GM19328 (cell line): ENCODE measurements at regions not wholly inside any gene's neighbourhood (a gene's known extent, or its start where the extent isn't known, plus 50 kb on each side); places are given as distances from the start of the nearest gene placed in this dataset.
"Not testable (repeated sequence)": the region's sequence is repeated elsewhere in the genome, so short reads cannot be mapped to it uniquely, and the experiment has no call there.

Source experiments
- ATAC-seq: cut with Tn5 transposase; IDR thresholded peaks from one replicate; pipeline ENCODE4 v1.9.1; 2021; ENCODE audit warnings: mild to moderate bottlenecking, moderate library complexity; ENCODE audit not compliant: unreplicated experiment

DNA sequence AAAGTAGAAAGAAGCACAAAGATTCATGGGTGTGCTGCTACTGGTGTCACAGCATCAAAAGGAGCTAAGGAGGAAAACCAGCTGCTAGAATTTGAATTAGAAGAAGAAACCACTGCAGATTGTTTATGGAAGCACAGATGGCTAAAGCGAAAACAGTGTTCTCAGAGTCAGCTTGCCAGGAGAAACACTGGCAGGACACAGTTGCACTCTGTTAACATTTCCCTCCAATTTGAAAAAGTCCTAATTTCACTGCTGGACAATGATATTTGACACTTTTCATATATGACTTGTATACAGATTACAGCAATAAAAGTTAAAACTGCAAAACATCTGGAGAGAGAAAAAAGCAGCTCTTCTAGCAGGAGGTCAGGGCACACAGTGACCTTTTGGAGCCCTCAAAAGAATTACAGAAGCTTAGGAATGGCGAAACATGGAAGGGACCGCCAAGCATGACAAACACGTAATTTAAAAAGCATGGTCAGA, 314.5 kb downstream of the COL12A1 start:
- no peak for ATAC-seq

DNA sequence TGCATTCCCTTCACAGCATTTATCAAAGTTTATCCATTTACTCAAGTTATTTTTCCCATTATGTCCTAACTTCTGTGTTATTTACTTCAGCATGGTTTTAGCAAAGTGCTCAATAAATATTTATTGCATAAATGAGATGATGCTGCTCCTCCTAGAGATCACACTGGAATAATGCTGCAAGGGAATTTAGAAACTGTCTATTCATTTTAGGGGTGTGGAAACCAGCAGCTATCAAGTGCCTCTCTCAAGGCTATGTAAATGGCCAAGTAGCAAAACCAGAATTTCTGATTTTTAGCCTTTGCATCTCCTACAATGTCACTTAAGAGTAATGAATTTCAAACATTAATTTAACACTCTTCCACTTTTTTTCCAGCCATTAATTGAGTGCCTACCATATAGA, 316.2 kb downstream of the COL12A1 start:
- no peak for ATAC-seq

GRCh38 chr6:74888741-74889140, 317.1 kb downstream of the COL12A1 start:
- not testable (repeated sequence) for ATAC-seq

- no peak for ATAC-seq
Measured at GRCh38 chr6:74879976-74880375, 325.9 kb downstream of the COL12A1 start.

- no peak for ATAC-seq
Measured at GRCh38 chr6:74879234-74879633, 326.6 kb downstream of the COL12A1 start.

DNA sequence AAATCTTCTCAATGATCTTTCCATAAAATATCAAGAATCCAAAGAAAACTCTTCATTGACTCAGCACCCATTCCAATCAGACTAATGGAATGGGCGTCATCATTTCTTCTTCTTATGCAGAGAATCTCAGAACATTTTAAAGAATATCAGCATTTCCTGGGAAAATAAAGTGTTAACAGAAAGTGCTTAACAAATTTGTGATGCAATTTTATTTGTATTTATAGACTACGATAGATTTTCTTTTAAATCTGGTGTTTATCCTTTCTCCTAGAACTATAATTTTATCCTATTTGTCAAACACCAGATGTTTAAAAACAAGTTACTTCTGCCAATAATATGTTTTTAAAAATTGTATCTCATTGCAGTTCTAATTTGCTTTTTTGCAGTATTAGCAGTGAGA, 330.7 kb downstream of the COL12A1 start:
- ATAC-seq = no peak

DNA sequence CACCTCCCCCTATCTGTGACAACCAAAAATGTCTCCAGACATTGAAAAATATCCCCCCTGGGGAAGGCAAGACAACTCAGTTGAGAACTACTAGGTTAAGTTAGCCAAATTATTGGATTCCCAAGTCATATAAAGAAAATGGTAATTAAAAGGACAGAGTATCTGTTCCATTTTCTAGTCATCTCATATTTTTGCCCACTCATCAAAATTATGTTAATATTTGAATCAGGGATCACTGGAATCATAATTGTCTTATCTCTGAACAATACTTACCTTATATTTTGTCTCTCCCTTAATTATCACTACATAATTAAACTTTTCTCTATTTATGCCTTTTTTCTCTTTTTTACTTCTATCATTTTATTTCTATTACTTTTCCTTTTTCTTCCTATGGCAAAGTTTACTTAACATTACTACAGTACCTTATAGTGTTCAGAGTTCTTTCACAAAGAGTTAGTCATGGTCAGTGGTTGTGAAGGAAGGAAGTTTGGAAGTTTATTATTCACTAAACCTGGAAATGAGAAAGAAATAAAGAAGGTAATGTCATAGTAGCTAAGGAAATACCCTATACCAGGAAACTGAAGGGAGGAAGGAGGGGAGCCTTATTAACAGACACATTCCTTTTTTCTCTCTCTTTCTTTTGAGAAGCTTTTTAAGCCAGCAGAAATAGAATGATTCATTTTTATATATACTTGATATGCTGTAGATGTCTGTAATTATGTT, 332.9 kb downstream of the COL12A1 start:
- ATAC-seq = no peak

GRCh38 chr6:74871757-74872156, 334.1 kb downstream of the COL12A1 start:
- ATAC-seq = no peak

DNA sequence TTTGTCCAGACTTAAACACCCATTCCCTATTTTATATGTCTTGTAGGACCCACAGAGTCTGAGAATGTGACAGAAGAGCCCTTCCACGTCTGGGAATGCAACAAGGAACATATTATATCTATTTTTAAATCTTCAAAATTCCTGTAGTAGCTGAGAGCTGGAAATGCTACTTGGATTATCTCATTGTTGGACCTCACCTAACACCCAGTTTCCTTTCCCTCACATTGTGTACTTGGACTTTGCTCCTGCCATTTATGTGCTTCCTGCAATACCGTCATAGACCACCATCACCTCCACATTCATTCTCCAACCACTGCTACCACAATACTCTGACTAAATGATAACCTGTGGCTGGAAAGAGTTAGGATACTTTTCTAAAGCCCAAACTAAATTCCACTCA, 335.4 kb downstream of the COL12A1 start:
- no peak for ATAC-seq

DNA sequence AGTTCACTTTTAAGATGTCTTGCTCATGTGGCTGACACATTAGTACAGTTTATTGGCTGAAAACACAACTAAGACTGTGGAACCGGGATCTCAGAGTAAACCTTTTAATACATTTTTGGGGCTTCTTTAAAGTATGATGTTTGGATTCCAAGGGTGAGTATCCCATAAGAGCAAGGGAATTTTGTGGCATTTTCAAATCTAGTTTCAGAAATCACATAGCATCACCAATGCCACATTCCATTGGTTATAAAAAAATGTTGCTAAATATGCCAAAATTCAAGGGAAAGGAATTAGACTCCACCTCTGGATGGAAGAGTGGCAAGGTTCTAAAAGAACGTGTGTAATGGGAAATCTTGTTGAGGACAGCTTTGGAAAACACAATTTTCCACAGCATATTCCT, 338.6 kb downstream of the COL12A1 start:
- ATAC-seq = no peak

DNA sequence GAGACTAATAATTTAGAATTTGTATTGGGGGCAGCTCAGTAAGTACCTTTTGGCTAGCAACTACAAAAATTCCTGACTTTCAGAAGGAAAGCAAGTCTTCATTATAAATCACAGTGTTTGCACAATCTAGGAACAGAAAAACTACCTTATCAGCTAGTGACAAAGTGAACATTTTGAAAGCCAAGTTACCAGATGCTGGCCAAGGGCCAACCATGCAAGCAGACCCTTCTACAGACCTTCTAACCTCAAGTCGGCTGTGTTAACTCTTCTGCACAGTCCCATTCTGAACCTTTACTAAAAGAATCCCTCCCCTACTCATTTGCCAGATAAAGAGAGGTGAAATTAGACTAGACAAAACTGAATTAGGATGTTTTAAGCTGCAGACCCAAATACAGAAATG, 341.9 kb downstream of the COL12A1 start:
- no peak for ATAC-seq

DNA sequence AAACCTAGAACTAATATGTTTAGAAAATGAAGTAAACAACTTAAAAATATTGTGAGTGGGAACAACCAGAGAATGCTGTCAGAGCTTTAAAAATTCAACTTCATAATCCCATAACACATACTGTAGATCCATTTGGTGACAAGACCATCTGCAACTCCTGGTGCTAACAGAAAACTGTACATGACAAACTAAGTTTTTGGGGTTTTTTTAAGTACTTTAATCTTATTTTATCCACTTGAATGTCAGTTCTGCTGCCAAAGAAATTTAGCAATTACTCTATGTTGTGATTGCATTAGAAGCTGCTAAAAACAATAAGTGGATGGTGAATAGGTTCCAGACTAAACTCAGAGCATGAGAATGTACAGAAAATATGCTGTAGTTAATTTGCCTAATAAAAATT, 345.4 kb downstream of the COL12A1 start:
- no peak for ATAC-seq

DNA sequence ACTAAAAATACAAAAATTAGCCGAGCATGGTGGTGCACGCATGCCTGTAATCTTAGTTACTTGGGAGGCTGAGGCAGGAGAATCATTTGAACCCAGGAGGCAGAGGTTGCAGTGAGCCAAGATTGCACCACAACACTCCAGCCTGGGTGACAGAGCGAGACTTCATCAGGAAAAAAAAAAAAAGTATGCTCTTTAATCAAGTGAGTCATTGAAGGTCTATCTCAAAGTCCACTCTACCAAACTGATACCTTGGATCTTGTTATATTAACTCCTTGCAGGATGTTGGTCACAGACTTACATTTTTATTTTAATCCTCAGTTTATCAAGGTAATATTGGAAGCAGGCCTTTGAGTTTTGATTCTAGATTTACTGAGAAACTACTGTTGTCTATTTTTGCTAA, 348.7 kb downstream of the COL12A1 start:
- ATAC-seq = no peak

- ATAC-seq = no peak
Measured at GRCh38 chr6:74853991-74854390, 351.9 kb downstream of the COL12A1 start.

DNA sequence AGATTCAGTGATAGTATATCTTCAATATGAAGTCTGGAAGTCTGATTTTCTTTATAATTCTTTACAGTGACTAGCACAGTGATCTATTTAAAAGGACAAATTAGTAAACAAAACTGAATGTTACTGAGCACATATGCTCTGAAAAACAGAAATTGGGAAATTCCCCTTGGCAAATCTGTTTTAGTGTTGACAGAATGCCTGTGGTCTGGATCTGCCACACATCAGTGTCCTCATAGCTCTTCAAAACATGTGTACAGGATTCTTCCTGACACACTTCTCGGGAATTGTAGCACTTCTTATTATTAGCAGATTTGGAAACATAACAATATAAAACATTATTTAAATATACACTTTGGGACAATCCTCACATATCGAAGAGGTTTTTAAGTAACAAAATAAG, 354.3 kb downstream of the COL12A1 start:
- no peak for ATAC-seq

DNA sequence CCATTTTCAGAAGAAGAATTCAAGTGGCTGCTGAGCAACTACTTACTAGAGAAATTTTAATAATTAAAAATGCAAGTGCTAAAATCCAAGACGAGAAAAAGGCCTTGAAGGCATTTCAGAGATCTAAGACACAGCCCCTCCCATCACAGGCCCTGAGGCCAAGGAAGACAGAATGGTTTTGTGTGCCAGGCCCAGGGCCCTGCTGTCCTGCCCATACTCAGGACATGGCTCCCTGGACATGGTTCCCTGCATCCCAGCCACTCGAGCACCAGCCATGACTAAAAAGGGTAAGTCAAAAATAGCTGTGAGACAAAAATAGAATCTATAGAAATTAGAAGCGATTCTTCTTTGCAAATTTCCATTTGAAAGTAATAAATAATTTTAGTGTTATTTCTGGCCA, 364.9 kb downstream of the COL12A1 start:
- ATAC-seq = no peak

- ATAC-seq = no peak
Measured at GRCh38 chr6:74834967-74835366, 370.9 kb downstream of the COL12A1 start.

GRCh38 chr6:74826263-74826662, 379.6 kb downstream of the COL12A1 start:
- ATAC-seq = no peak

GRCh38 chr6:74814440-74814839, 391.4 kb downstream of the COL12A1 start:
- no peak for ATAC-seq

DNA sequence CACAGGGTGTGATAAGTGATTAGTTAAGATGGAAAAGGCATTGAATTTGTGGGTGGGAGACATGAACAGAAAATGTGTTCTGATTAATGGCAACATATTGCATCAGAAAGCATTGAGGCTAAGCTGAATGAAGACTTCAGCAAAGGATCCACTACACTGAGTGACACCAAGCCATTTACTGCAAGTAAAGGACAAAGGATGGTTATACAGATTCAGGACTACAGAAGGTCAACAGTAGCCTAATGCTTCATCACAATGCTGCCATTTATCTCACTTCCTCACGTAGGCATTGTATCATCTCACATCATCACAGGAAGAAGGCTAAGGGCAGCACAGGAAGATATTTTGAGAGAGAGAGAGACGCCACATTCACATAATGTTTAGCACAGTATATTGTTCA, 398.2 kb downstream of the COL12A1 start:
- ATAC-seq = no peak

DNA sequence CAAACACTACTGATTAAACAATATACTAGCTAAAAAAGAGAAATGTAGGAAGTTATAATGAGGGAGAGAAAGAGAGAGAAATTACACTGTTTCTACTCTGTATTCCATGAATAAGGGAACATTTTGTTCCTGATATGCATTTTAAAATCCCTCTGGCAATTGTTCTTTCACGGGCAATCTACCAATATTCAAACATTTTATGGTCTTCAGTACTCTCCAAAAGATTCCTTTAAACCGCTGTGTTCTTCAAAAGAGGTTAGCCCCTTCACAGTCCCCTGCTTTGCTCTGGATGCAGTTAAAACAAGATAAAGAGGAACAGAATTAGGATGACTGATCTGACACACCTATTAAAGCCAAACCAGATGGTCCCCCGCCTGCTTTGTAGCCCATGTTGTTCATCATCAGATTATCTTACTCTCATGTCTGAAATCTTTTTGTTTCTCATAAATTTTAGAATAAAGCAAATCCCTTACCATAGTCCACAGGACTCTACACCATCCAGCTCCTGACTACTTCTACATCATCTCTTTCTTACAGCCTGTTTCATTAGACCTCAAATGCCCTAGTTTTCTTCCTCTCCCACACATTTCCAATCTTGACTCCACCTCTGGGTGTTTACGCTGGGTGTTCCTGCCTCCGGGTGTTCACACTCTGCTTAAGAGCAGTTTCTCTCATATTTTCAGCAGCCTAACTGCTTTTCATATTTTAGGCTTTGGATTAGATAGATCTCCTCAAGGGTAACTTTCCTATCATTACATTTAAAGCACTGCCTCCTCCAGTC, 399.7 kb downstream of the COL12A1 start:
- no peak for ATAC-seq

DNA sequence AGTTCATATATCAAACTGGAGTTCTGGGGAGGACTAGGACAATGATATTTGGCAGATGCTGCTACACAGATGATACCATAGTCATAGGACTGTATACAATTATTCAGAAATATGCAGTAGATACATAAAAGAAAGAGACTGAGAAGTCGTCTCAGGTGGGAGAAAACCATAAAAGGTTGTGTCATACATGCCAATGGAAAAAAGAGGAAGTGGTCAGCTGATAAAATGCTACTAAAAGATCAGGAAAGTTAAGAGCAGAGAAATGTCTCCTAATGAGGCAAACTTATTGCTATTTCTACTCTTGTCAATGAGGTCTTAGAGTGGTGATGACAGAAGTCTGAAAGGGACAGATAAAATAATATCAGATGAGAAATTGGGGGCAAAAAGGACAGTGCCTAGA, 407.6 kb downstream of the COL12A1 start:
- ATAC-seq = no peak
